ENCODE measurements at regions not wholly inside any gene's neighbourhood (a gene's known extent, or its start where the extent isn't known, plus 50 kb on each side); places are given as distances from the start of the nearest gene placed in this dataset.
"Not testable (repeated sequence)": the region's sequence is repeated elsewhere in the genome, so short reads cannot be mapped to it uniquely, and the experiment has no call there.

- no peak for DNase-seq (ENCODE audit: low spot score)
Measured at GRCh38 chr12:100083308-100083707, 59.4 kb downstream of the BLTP3B start.

- DNase-seq (ENCODE audit: low spot score) = not testable (repeated sequence)
Measured at GRCh38 chr12:100078777-100079176, 63.9 kb downstream of the BLTP3B start.

- no peak for DNase-seq (ENCODE audit: low spot score)
Measured at GRCh38 chr12:100077367-100077766, 65.3 kb downstream of the BLTP3B start.

GRCh38 chr12:100075598-100075997, 67.1 kb downstream of the BLTP3B start:
- DNase-seq (ENCODE audit: low spot score) = no peak

GRCh38 chr12:100069795-100070194, 72.9 kb downstream of the BLTP3B start:
- no peak for DNase-seq (ENCODE audit: low spot score)

GRCh38 chr12:100068305-100068704, 74.4 kb downstream of the BLTP3B start:
- no peak for DNase-seq (ENCODE audit: low spot score)

GRCh38 chr12:100061814-100062213, 77.1 kb upstream of the ANKS1B start:
- no peak for DNase-seq (ENCODE audit: low spot score)

- peak; percentile 47 for DNase-seq (ENCODE audit: low spot score)
Measured at GRCh38 chr12:100058482-100059029, 73.8 kb upstream of the ANKS1B start.

GRCh38 chr12:100046202-100046601, 61.5 kb upstream of the ANKS1B start:
- not testable (repeated sequence) for DNase-seq (ENCODE audit: low spot score)

GRCh38 chr12:100044266-100044665, 59.5 kb upstream of the ANKS1B start:
- DNase-seq (ENCODE audit: low spot score) = no peak

GRCh38 chr12:100043631-100044030, 58.9 kb upstream of the ANKS1B start:
- DNase-seq (ENCODE audit: low spot score) = no peak
